Fibroblast of lung (primary cell): ENCODE measurements at regions not wholly inside any gene's neighbourhood (a gene's known extent, or its start where the extent isn't known, plus 50 kb on each side); places are given as distances from the start of the nearest gene placed in this dataset.

Experiments
- EZH2 ChIP-seq: IDR thresholded peaks from 2 replicates; pipeline ENCODE4 v1.5.1; 2012; ENCODE audit warnings: low read length, control low read depth, mild to moderate bottlenecking; ENCODE audit errors: missing control alignments
- TF ChIP-seq, protein P1 (sequence below), 2 donors: IDR thresholded peaks in 1 of 2; conservative IDR thresholded peaks in 1 of 2; 1 replicate in 1 of 2; 2 replicates in 1 of 2; pipeline ENCODE4 v1.5.1; 2011 to 2012; ENCODE audit warnings: low read length in 2 of 2, control low read depth in 1 of 2, inconsistent platforms in 1 of 2, low read depth in 1 of 2, mild to moderate bottlenecking in 1 of 2

DNA sequence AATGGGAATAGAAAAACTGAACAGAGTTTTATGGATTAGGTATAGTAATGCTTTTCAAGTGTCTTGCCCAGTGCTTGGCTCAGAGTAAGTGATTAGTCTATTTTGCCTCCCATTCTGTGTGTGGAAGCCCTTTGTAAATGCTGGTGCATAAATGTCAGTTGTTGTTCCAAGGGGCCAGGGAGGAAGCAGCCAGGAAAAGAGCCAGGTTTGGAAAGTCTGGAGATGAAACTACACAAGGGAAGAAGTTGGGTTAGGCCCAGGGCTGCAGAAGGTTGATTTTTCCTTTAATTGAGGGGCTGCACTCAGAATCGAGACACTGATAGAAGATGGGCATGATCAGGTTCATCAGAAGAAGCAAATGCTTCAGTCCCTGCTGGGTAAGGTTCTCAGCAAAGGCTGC lies 484.0 kb downstream of the OLFM4 start:
- TF ChIP-seq, protein P1, sequence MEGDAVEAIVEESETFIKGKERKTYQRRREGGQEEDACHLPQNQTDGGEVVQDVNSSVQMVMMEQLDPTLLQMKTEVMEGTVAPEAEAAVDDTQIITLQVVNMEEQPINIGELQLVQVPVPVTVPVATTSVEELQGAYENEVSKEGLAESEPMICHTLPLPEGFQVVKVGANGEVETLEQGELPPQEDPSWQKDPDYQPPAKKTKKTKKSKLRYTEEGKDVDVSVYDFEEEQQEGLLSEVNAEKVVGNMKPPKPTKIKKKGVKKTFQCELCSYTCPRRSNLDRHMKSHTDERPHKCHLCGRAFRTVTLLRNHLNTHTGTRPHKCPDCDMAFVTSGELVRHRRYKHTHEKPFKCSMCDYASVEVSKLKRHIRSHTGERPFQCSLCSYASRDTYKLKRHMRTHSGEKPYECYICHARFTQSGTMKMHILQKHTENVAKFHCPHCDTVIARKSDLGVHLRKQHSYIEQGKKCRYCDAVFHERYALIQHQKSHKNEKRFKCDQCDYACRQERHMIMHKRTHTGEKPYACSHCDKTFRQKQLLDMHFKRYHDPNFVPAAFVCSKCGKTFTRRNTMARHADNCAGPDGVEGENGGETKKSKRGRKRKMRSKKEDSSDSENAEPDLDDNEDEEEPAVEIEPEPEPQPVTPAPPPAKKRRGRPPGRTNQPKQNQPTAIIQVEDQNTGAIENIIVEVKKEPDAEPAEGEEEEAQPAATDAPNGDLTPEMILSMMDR (conservative IDR thresholded peaks at IDR 0.05 in 1 of 2, IDR thresholded peaks at IDR 0.05 in 1 of 2; ENCODE audit: low read depth in 1 of 2, low read length in 2 of 2): no peak
- TF ChIP-seq EZH2: no peak
